RPMI7951 (cell line): ENCODE measurements at regions not wholly inside any gene's neighbourhood (a gene's known extent, or its start where the extent isn't known, plus 50 kb on each side); places are given as distances from the start of the nearest gene placed in this dataset.
A peak's percentile ranks its signal among the peaks of the same experiment; 100 is the strongest.

Experiments
- DNase-seq: peaks from one replicate; pipeline ENCODE4 v3.0.0-alpha.2; 2012; ENCODE audit warnings: low read depth

- no peak for DNase-seq
These were observed 137.8 kb upstream of the GAS1 start for GRCh38 chr9:87085073-87085472.

GRCh38 chr9:87085521-87085920 lies 138.2 kb upstream of the GAS1 start:
- peak; percentile 33 for DNase-seq

- DNase-seq = no peak
These were observed 139.0 kb upstream of the GAS1 start for GRCh38 chr9:87086221-87086818.

GRCh38 chr9:87087197-87087596 lies 139.9 kb upstream of the GAS1 start:
- DNase-seq = no peak

- no peak for DNase-seq
These were observed 140.9 kb upstream of the GAS1 start for GRCh38 chr9:87088192-87088591.

GRCh38 chr9:87088621-87089365 lies 141.5 kb upstream of the GAS1 start:
- DNase-seq = peak; percentile 5

- DNase-seq = no peak
These were observed 142.2 kb upstream of the GAS1 start for GRCh38 chr9:87089506-87089905.

GRCh38 chr9:87089929-87090328 lies 142.6 kb upstream of the GAS1 start:
- DNase-seq = no peak

GRCh38 chr9:87093777-87094176 lies 146.5 kb upstream of the GAS1 start:
- no peak for DNase-seq

- DNase-seq = no peak
These were observed 148.6 kb upstream of the GAS1 start for GRCh38 chr9:87095951-87096350.

GRCh38 chr9:87096506-87096905 lies 149.2 kb upstream of the GAS1 start:
- no peak for DNase-seq

- no peak for DNase-seq
These were observed 149.9 kb upstream of the GAS1 start for GRCh38 chr9:87097238-87097637.

GRCh38 chr9:87099407-87099806 lies 152.1 kb upstream of the GAS1 start:
- DNase-seq = no peak

GRCh38 chr9:87100001-87100400 lies 152.7 kb upstream of the GAS1 start:
- DNase-seq = no peak

- DNase-seq = no peak
These were observed 154.8 kb upstream of the GAS1 start for GRCh38 chr9:87102126-87102525.

GRCh38 chr9:87107072-87107471 lies 159.8 kb upstream of the GAS1 start:
- DNase-seq = peak; percentile 29

- no peak for DNase-seq
These were observed 161.4 kb upstream of the GAS1 start for GRCh38 chr9:87108661-87109060.

GRCh38 chr9:87109231-87109631 lies 161.9 kb upstream of the GAS1 start:
- DNase-seq = peak; percentile 6

- DNase-seq = peak; percentile 2
These were observed 162.5 kb upstream of the GAS1 start for GRCh38 chr9:87109851-87110250.

- DNase-seq = no peak
These were observed 163.7 kb upstream of the GAS1 start for GRCh38 chr9:87111010-87111409.

GRCh38 chr9:87112656-87113055 lies 165.3 kb upstream of the GAS1 start:
- DNase-seq = no peak

- no peak for DNase-seq
These were observed 166.6 kb upstream of the GAS1 start for GRCh38 chr9:87113874-87114273.

GRCh38 chr9:87115785-87116184 lies 168.5 kb upstream of the GAS1 start:
- DNase-seq = no peak

GRCh38 chr9:87116492-87116891 lies 169.2 kb upstream of the GAS1 start:
- DNase-seq = no peak
